ENCODE measurements at regions not wholly inside any gene's neighbourhood (a gene's known extent, or its start where the extent isn't known, plus 50 kb on each side); places are given as distances from the start of the nearest gene placed in this dataset.

GRCh38 chr5:101647861-101648260, 648.2 kb downstream of the SLCO4C1 start:
- no peak for FAIRE-seq
- CTCF ChIA-PET: no interaction called here
- no TSS peak for BruUV-seq (replicated peaks)

More at GRCh38 chr5:101647861-101648260, 648.2 kb downstream of the SLCO4C1 start:
- dilution Hi-C loops (cut with MboI; ENCODE audit: extremely low pct_ligation_motif_present, low sequenced_read_pairs) (no loop called here), intact Hi-C loops (cut with micrococcal nuclease) (no loop called here)
- Histone ChIP-seq H3K9me1 (replicated peaks; ENCODE audit: control insufficient read depth, extremely low read depth, insufficient read depth, low read length) (no peaks in the 10 kb centered on the region), H3K27me3 (ENCODE audit: control insufficient read depth in 2 of 2, insufficient read depth in 2 of 2, low read length in 2 of 2) (no peaks in the 10 kb centered on the region), H3K9me3 (replicated peaks; ENCODE audit: control insufficient read depth, insufficient read depth, low read length) (no peaks in the 10 kb centered on the region), H3K4me2 (ENCODE audit: insufficient read depth, low read length) (no peak overlapping the region), H3K36me3 (ENCODE audit: control insufficient read depth in 2 of 2, extremely low read depth in 1 of 2, insufficient read depth in 2 of 2, low read length in 2 of 2) (no peaks in the 10 kb centered on the region), H2AFZ (ENCODE audit: low read depth, low read length) (no peak overlapping the region), H4K20me1 (replicated peaks; ENCODE audit: control insufficient read depth, extremely low read depth, insufficient read depth, low read length) (no peaks in the 10 kb centered on the region), H3K9ac (replicated peaks; ENCODE audit: extremely low read depth, insufficient read depth, low read length) (no peak overlapping the region), H3K4me1 (ENCODE audit: control insufficient read depth, extremely low read depth, insufficient read depth, low read length) (no peaks in the 10 kb centered on the region), H3K27ac (ENCODE audit: insufficient read depth, low read depth, low read length) (no peak overlapping the region), H3K4me3 (replicated peaks in 1 of 3; ENCODE audit: insufficient read depth in 1 of 3, low read depth in 1 of 3, low read length in 3 of 3) (no peak overlapping the region), H3K79me2 (ENCODE audit: control insufficient read depth, insufficient read depth, low read length) (no peaks in the 10 kb centered on the region)
- TF ChIP-seq MYC (IDR thresholded peaks at IDR 0.05; ENCODE audit: low read depth, low read length) (no peak), MAX (IDR thresholded peaks at IDR 0.05; ENCODE audit: insufficient read depth, insufficient read length) (no peak), JUN (IDR thresholded peaks at IDR 0.05; ENCODE audit: borderline replicate concordance, insufficient read depth, insufficient read length, low read depth) (no peak), POLR2A (IDR thresholded peaks at IDR 0.05; ENCODE audit: low read depth, low read length) (no peak), FOS (IDR thresholded peaks at IDR 0.05; ENCODE audit: borderline replicate concordance, insufficient read depth, low read length) (no peak), GATA2 (IDR thresholded peaks at IDR 0.05; ENCODE audit: insufficient read depth, insufficient read length, low read depth, low read length) (no peak), POLR2AphosphoS5 (IDR thresholded peaks at IDR 0.05; ENCODE audit: insufficient read depth, low read depth, low read length) (no peak), EZH2 (IDR thresholded peaks at IDR 0.05; ENCODE audit: borderline replicate concordance, low read depth, low read length, severe bottlenecking) (no peak), CTCF (IDR thresholded peaks at IDR 0.05; ENCODE audit: extremely low read depth in 1 of 2, insufficient read depth in 1 of 2, low read depth in 1 of 2, low read length in 2 of 2) (no peak)
- no peak for DNase-seq (ENCODE audit: low read depth, low spot score)
- POLR2A ChIA-PET: no interaction called here
